ENCODE measurements at regions not wholly inside any gene's neighbourhood (a gene's known extent, or its start where the extent isn't known, plus 50 kb on each side); places are given as distances from the start of the nearest gene placed in this dataset.

- Histone ChIP-seq H2BK15ac (ENCODE audit: low read length) (no peak overlapping the region), H3K4me3 (ENCODE audit: extremely low read depth in 1 of 4, insufficient read depth in 2 of 4, low read depth in 3 of 4, low read length in 4 of 4) (no peak overlapping the region), H3K36me3 (ENCODE audit: control insufficient read depth in 2 of 4, insufficient read depth in 4 of 4, low read length in 3 of 4) (no peaks in the 10 kb centered on the region), H4K5ac (ENCODE audit: insufficient read length, low read depth, low read length) (no peak overlapping the region), H2BK20ac (ENCODE audit: low read length) (no peak overlapping the region), H2AFZ (ENCODE audit: low read length) (no peak overlapping the region; the same call in 1 of the 2 replicates), H3K18ac (ENCODE audit: extremely low read depth, low read length) (no peak overlapping the region), H3K9me3 (ENCODE audit: insufficient read depth in 2 of 2, low read depth in 1 of 2, low read length in 1 of 2) (no peaks in the 10 kb centered on the region), H2BK120ac (replicated peaks; ENCODE audit: low read depth, low read length) (no peak overlapping the region), H3K23me2 (ENCODE audit: low read depth, low read length) (no peaks in the 10 kb centered on the region), H3K27ac (ENCODE audit: low read depth, low read length) (no peak overlapping the region), H3K4me1 (replicated peaks in 1 of 4; ENCODE audit: control insufficient read depth in 3 of 4, insufficient read depth in 4 of 4, low read length in 3 of 4) (peaks cover 0 to 5% (median 2%) of the 10 kb centered on the region in 4 experiments; a peak in 4 of 7 replicates), H3K27me3 (replicated peaks in 1 of 4; ENCODE audit: control insufficient read depth in 3 of 4, extremely low read depth in 1 of 4, insufficient read depth in 3 of 4, low read length in 3 of 4) (no peaks in the 10 kb centered on the region), H2BK5ac (ENCODE audit: low read depth, low read length) (no peak overlapping the region), H3K79me2 (ENCODE audit: control insufficient read depth in 1 of 2, insufficient read depth in 2 of 2, low read length in 2 of 2) (no peaks in the 10 kb centered on the region), H3K4me2 (ENCODE audit: insufficient read depth in 1 of 2, low read depth in 2 of 2, low read length in 2 of 2) (no peak overlapping the region), H3K9ac (replicated peaks in 1 of 4; ENCODE audit: extremely low read depth in 1 of 4, low read depth in 3 of 4, low read length in 3 of 4) (no peak overlapping the region), H2BK12ac (ENCODE audit: low read depth, low read length) (no peak overlapping the region), H3K79me1 (ENCODE audit: low read depth, low read length) (no peaks in the 10 kb centered on the region), H3K56ac (replicated peaks; ENCODE audit: insufficient read length, low read depth, low read length) (no peak overlapping the region), H2AK5ac (ENCODE audit: low read depth, low read length) (no peak overlapping the region), H4K8ac (ENCODE audit: extremely low read depth, insufficient read depth, low read length) (no peak overlapping the region), H3K14ac (ENCODE audit: insufficient read length) (no peak overlapping the region), H3K4ac (replicated peaks; ENCODE audit: insufficient read length, low read depth, low read length) (no peak overlapping the region), H3K23ac (ENCODE audit: insufficient read length) (no peak overlapping the region), H4K91ac (replicated peaks; ENCODE audit: insufficient read length, low read length) (no peak overlapping the region), H4K20me1 (replicated peaks in 1 of 2; ENCODE audit: control insufficient read depth in 1 of 2, insufficient read depth in 2 of 2, low read length in 2 of 2) (no peaks in the 10 kb centered on the region)
- ChIA-PET CTCF (ENCODE audit: partially characterized antibody) (interaction anchor here (1.0 to 1.5 kb wide), 2 partner anchors 11 to 51 kb away, joined by 3 read pairs; no protein-coding TSS in a partner anchor), POLR2A (ENCODE audit: partially characterized antibody) (no interaction called here)
- WGBS, 2 experiments (ENCODE audit: extremely low coverage in 1 of 2, insufficient coverage in 1 of 2, insufficient read length in 1 of 2, insufficient replicate concordance in 2 of 2, low coverage in 1 of 2, low lambda C conversion rate in 2 of 2, missing lambda C conversion rate in 1 of 2) = 89% methylated on average over 2 of the region's 2 CpGs; no CpG with 5 or more reads in 1 of the 2 experiments
- DNase-seq (ENCODE audit: low read depth in 1 of 2, low spot score in 2 of 2) = no peak
- TF ChIP-seq EGR1 (IDR thresholded peaks at IDR 0.05; ENCODE audit: borderline replicate concordance, low read depth, low read length) = no peak
- TF ChIP-seq NANOG (IDR thresholded peaks at IDR 0.05; ENCODE audit: insufficient read depth, low read depth, low read length, poor library complexity, severe bottlenecking) = peak; percentile 68
- no peak for TF ChIP-seq CREB1 (IDR thresholded peaks at IDR 0.05)
- TF ChIP-seq BACH1 (IDR thresholded peaks at IDR 0.05; ENCODE audit: low read length) = no peak
- no peak for TF ChIP-seq KDM5A (IDR thresholded peaks at IDR 0.05; ENCODE audit: low read length)
- FAIRE-seq = no peak
These were observed 209.3 kb upstream of the SLC24A2 start for GRCh38 chr9:19998153-19998552.

Measured in H1 (cell line).